Astrocyte (in vitro differentiated cells and primary cell): ENCODE measurements at regions not wholly inside any gene's neighbourhood (a gene's known extent, or its start where the extent isn't known, plus 50 kb on each side); places are given as distances from the start of the nearest gene placed in this dataset.

Experiments used
- DNase-seq: peaks from one replicate; pipeline ENCODE4 v3.0.0-alpha.2; 2010; ENCODE audit warnings: low read depth
- FAIRE-seq: peaks from 2 replicates; lab custom pipeline; 2011; peaks lifted over from hg19 to GRCh38; lab: Jason Lieb, UNC
- H2AFZ ChIP-seq: 2 replicates; pipeline ENCODE4 v1.6.0; 2012; ENCODE audit warnings: low read depth, low read length, inconsistent platforms
- H3K27ac ChIP-seq: 2 replicates; pipeline ENCODE4 v1.5.1; 2011; ENCODE audit warnings: low read depth, low read length, inconsistent platforms
- H3K27me3 ChIP-seq: 2 replicates; pipeline ENCODE4 v1.6.0; 2011; ENCODE audit warnings: low read length, inconsistent platforms; ENCODE audit not compliant: insufficient read depth
- H3K36me3 ChIP-seq: 2 replicates; pipeline ENCODE4 v1.5.1; 2011; ENCODE audit warnings: low read length, inconsistent platforms; ENCODE audit not compliant: insufficient read depth
- H3K4me1 ChIP-seq: 2 replicates; pipeline ENCODE4 v1.5.1; 2011; ENCODE audit warnings: low read length, inconsistent platforms; ENCODE audit not compliant: insufficient read depth
- H3K4me2 ChIP-seq: 2 replicates; pipeline ENCODE4 v1.6.0; 2012; ENCODE audit warnings: low read length, inconsistent platforms
- H3K4me3 ChIP-seq: 2 replicates; pipeline ENCODE4 v1.5.1; 2011; ENCODE audit warnings: low read depth, mild to moderate bottlenecking, low read length, inconsistent platforms; ENCODE audit not compliant: insufficient read depth
- H3K79me2 ChIP-seq: 2 replicates; pipeline ENCODE4 v1.6.0; 2012; ENCODE audit warnings: mild to moderate bottlenecking, low read length, inconsistent platforms; ENCODE audit not compliant: insufficient read depth
- H3K9ac ChIP-seq: 2 replicates; pipeline ENCODE4 v1.6.0; 2012; ENCODE audit warnings: mild to moderate bottlenecking, low read length, inconsistent platforms
- H3K9me3 ChIP-seq: 2 replicates; pipeline ENCODE4 v1.5.1; 2012; ENCODE audit warnings: low read depth, mild to moderate bottlenecking, low read length, inconsistent platforms; ENCODE audit not compliant: insufficient read depth
- H4K20me1 ChIP-seq: 2 replicates; pipeline ENCODE4 v1.6.0; 2012; ENCODE audit warnings: low read length, inconsistent platforms; ENCODE audit not compliant: insufficient read depth
- H3K27ac Mint-ChIP-seq: one replicate; pipeline ENCODE4 v1.8.0; 2021; ENCODE audit warnings: mild to moderate bottlenecking, mixed read lengths; ENCODE audit not compliant: unreplicated experiment
- H3K27me3 Mint-ChIP-seq: one replicate; pipeline ENCODE4 v1.8.0; 2021; ENCODE audit warnings: low read depth, mixed read lengths; ENCODE audit not compliant: unreplicated experiment
- H3K36me3 Mint-ChIP-seq: one replicate; pipeline ENCODE4 v1.8.0; 2021; ENCODE audit warnings: low read depth, mixed read lengths; ENCODE audit not compliant: unreplicated experiment
- H3K4me1 Mint-ChIP-seq: one replicate; pipeline ENCODE4 v1.8.0; 2021; ENCODE audit warnings: low read depth, mixed read lengths; ENCODE audit not compliant: unreplicated experiment
- H3K4me3 Mint-ChIP-seq: one replicate; pipeline ENCODE4 v1.8.0; 2021; ENCODE audit warnings: mild to moderate bottlenecking, moderate library complexity, mixed read lengths; ENCODE audit not compliant: unreplicated experiment
- H3K9me3 Mint-ChIP-seq: one replicate; pipeline ENCODE4 v1.8.0; 2021; ENCODE audit warnings: mild to moderate bottlenecking, mixed read lengths; ENCODE audit not compliant: unreplicated experiment
- CTCF ChIP-seq: IDR thresholded peaks from 2 replicates; pipeline ENCODE4 v1.5.1; 2011; ENCODE audit warnings: low read depth, mild to moderate bottlenecking, inconsistent platforms, low read length, moderate library complexity; ENCODE audit not compliant: insufficient read depth
- EZH2 ChIP-seq: IDR thresholded peaks from 2 replicates; pipeline ENCODE4 v1.6.1; 2012; ENCODE audit warnings: mild to moderate bottlenecking, low read length, inconsistent platforms; ENCODE audit not compliant: insufficient read depth

- Mint-ChIP-seq H3K36me3 (no peaks in the 10 kb centered on the region), H3K9me3 (no peaks in the 10 kb centered on the region), H3K27me3 (no peaks in the 10 kb centered on the region), H3K27ac (peak overlapping the region; percentile 65), H3K4me1 (peaks cover 51% of the 10 kb centered on the region), H3K4me3 (no peak overlapping the region)
- no peaks in the 10 kb centered on the region for H4K20me1 ChIP-seq
- no peak for TF ChIP-seq EZH2
- no peak for TF ChIP-seq CTCF
- H3K27me3 ChIP-seq, result no peaks in the 10 kb centered on the region
- DNase-seq (no peak), FAIRE-seq (no peak)
- H3K9me3 ChIP-seq, result no peaks in the 10 kb centered on the region
- H3K36me3 ChIP-seq, result no peaks in the 10 kb centered on the region
- no peaks in the 10 kb centered on the region for H3K4me1 ChIP-seq
- H3K9ac ChIP-seq, result no peak overlapping the region
- H2AFZ ChIP-seq, result no peak overlapping the region
- H3K79me2 ChIP-seq, result no peaks in the 10 kb centered on the region
- no peak overlapping the region for H3K27ac ChIP-seq
- H3K4me2 ChIP-seq, result no peak overlapping the region
- no peak overlapping the region for H3K4me3 ChIP-seq
Measured at GRCh38 chr12:32989705-32990104, 93.1 kb upstream of the PKP2 start.

- no peak overlapping the region for H3K9ac ChIP-seq
- no peak overlapping the region for H2AFZ ChIP-seq
- Mint-ChIP-seq H3K9me3 (no peaks in the 10 kb centered on the region), H3K27ac (peak overlapping the region; percentile 65), H3K4me1 (peaks cover 49% of the 10 kb centered on the region), H3K36me3 (no peaks in the 10 kb centered on the region), H3K4me3 (no peak overlapping the region), H3K27me3 (no peaks in the 10 kb centered on the region)
- H3K4me2 ChIP-seq, result no peak overlapping the region
- H4K20me1 ChIP-seq, result no peaks in the 10 kb centered on the region
- no peaks in the 10 kb centered on the region for H3K4me1 ChIP-seq
- H3K9me3 ChIP-seq, result no peaks in the 10 kb centered on the region
- no peaks in the 10 kb centered on the region for H3K27me3 ChIP-seq
- peak; percentile 8 for DNase-seq
- no peak for FAIRE-seq
- H3K79me2 ChIP-seq, result no peaks in the 10 kb centered on the region
- no peak overlapping the region for H3K4me3 ChIP-seq
- no peaks in the 10 kb centered on the region for H3K36me3 ChIP-seq
- TF ChIP-seq CTCF (no peak), EZH2 (no peak)
- H3K27ac ChIP-seq, result no peak overlapping the region
Measured at GRCh38 chr12:32988982-32989381, 92.4 kb upstream of the PKP2 start.

GRCh38 chr12:32987512-32987911 lies 90.9 kb upstream of the PKP2 start:
- no peak overlapping the region for H3K27ac Mint-ChIP-seq
- Histone ChIP-seq H3K36me3 (no peaks in the 10 kb centered on the region), H3K4me1 (no peaks in the 10 kb centered on the region), H3K9me3 (no peaks in the 10 kb centered on the region), H3K9ac (no peak overlapping the region), H3K4me2 (no peak overlapping the region), H3K27ac (no peak overlapping the region), H2AFZ (no peak overlapping the region), H3K79me2 (no peaks in the 10 kb centered on the region), H3K4me3 (no peak overlapping the region), H3K27me3 (no peaks in the 10 kb centered on the region), H4K20me1 (no peaks in the 10 kb centered on the region)
- FAIRE-seq (no peak), DNase-seq (no peak)
- H3K9me3 Mint-ChIP-seq, result no peaks in the 10 kb centered on the region
- no peak overlapping the region for H3K4me3 Mint-ChIP-seq
- TF ChIP-seq EZH2, result no peak
- no peak for TF ChIP-seq CTCF
- peaks cover 48% of the 10 kb centered on the region for H3K4me1 Mint-ChIP-seq
- no peaks in the 10 kb centered on the region for H3K36me3 Mint-ChIP-seq
- no peaks in the 10 kb centered on the region for H3K27me3 Mint-ChIP-seq
